Neural cell (in vitro differentiated cells): ENCODE measurements at regions not wholly inside any gene's neighbourhood (a gene's known extent, or its start where the extent isn't known, plus 50 kb on each side); places are given as distances from the start of the nearest gene placed in this dataset.

Experiments used
- CTCF ChIP-seq: fragments of 450-650 bp; IDR thresholded peaks from 2 replicates; pipeline ENCODE4 v1.5.1; 2014; ENCODE audit warnings: antibody characterized with exemption, mild to moderate bottlenecking, moderate library complexity; ENCODE audit not compliant: poor library complexity, severe bottlenecking
- EZH2 ChIP-seq: fragments of 200-600, 300-800 bp; shearing (Covaris generic), sonication (generic); IDR thresholded peaks from 2 replicates; pipeline ENCODE4 v1.6.1; 2014; ENCODE audit warnings: antibody characterized with exemption, low read length, borderline replicate concordance, mild to moderate bottlenecking; ENCODE audit not compliant: insufficient read depth, poor library complexity, severe bottlenecking
- POLR2AphosphoS5 ChIP-seq: IDR thresholded peaks from 2 replicates; pipeline ENCODE4 v1.6.1; 2012
- REST ChIP-seq: IDR thresholded peaks from 2 replicates; pipeline ENCODE4 v1.6.1; 2012; ENCODE audit warnings: borderline replicate concordance

GRCh38 chr5:126265917-126266316 is 157.3 kb upstream of the GRAMD2B start:
- TF ChIP-seq CTCF, result no peak
- TF ChIP-seq EZH2, result no peak
- no peak for TF ChIP-seq REST
- no peak for TF ChIP-seq POLR2AphosphoS5
